ENCODE measurements at regions not wholly inside any gene's neighbourhood (a gene's known extent, or its start where the extent isn't known, plus 50 kb on each side); places are given as distances from the start of the nearest gene placed in this dataset.

DNA sequence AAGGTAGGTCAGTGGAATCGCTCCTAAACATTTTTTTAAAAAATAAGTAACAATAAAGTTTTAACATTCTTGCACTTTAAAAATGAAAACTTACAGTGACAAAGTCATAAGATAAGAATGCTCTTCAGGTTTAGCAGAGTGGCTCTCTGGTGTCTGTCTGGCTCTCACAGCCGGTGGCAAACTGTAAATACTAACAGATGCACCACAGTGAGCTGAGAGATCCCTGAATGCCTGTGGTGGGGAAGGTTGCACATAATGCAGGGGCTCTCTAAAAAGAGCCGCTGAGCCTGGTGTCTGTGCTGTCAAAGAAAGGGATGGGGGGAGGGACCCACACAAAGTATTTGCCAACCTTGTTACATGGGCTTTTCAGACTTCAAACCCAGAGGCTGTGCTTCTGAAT, 498.3 kb downstream of the CCSER2 start:
- H4K5ac ChIP-seq (ENCODE audit: low read depth, low read length), result no peak overlapping the region
- no peaks in the 10 kb centered on the region for H3K4me1 ChIP-seq (ENCODE audit: control insufficient read depth, insufficient read depth, low read length)
- no TSS peak for BruUV-seq (replicated peaks)
- H2AFZ ChIP-seq (replicated peaks; ENCODE audit: low read length, poor library complexity), result no peak overlapping the region
- in situ Hi-C loops (cut with MboI; ENCODE audit: low sequenced_read_pairs) (no loop called here), intact Hi-C loops (cut with micrococcal nuclease) (no loop called here), dilution Hi-C loops (cut with HindIII; ENCODE audit: low sequenced_read_pairs, unreplicated experiment) (no loop called here)
- ATAC-seq (ENCODE audit: low read depth), result no peak
- H3K4me2 ChIP-seq (ENCODE audit: low read depth, low read length), result no peak overlapping the region
- H3K18ac ChIP-seq (ENCODE audit: low read depth, low read length), result no peak overlapping the region
- no peak overlapping the region for H3K4me3 ChIP-seq (ENCODE audit: insufficient read depth, low read depth, low read length)
- no peak overlapping the region for H2BK20ac ChIP-seq (ENCODE audit: low read depth, low read length)
- WGBS, 2 experiments (ENCODE audit: extremely low coverage in 2 of 2, insufficient read length in 1 of 2), result no CpG with 5 or more reads among the region's 3 CpGs
- no peak overlapping the region for H2BK5ac ChIP-seq (ENCODE audit: low read depth, low read length, poor library complexity, severe bottlenecking)
- H4K8ac ChIP-seq (ENCODE audit: low read depth in 2 of 2, low read length in 2 of 2), result no peak overlapping the region
- no peak overlapping the region for H3K9ac ChIP-seq (ENCODE audit: low read depth, low read length)
- H2AK9ac ChIP-seq (replicated peaks; ENCODE audit: low read depth, low read length, poor library complexity), result no peak overlapping the region
- no peak overlapping the region for H3K56ac ChIP-seq (ENCODE audit: extremely low read depth, insufficient read depth, low read length)
- TF ChIP-seq RAD21 (IDR thresholded peaks at IDR 0.05; ENCODE audit: low read length), result no peak
- no peak for TF ChIP-seq FOS (IDR thresholded peaks at IDR 0.05; ENCODE audit: low read depth, low read length)
- no peak for TF ChIP-seq BHLHE40 (IDR thresholded peaks at IDR 0.05; ENCODE audit: low read depth, low read length)
- TF ChIP-seq, protein P1, sequence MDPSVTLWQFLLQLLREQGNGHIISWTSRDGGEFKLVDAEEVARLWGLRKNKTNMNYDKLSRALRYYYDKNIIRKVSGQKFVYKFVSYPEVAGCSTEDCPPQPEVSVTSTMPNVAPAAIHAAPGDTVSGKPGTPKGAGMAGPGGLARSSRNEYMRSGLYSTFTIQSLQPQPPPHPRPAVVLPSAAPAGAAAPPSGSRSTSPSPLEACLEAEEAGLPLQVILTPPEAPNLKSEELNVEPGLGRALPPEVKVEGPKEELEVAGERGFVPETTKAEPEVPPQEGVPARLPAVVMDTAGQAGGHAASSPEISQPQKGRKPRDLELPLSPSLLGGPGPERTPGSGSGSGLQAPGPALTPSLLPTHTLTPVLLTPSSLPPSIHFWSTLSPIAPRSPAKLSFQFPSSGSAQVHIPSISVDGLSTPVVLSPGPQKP (IDR thresholded peaks at IDR 0.05; ENCODE audit: borderline replicate concordance, low read depth, low read length), result no peak
- TF ChIP-seq NFE2L2 (IDR thresholded peaks at IDR 0.05; ENCODE audit: low read depth, low read length), result no peak
- no peak for TF ChIP-seq RFX5 (IDR thresholded peaks at IDR 0.05; ENCODE audit: low read depth, low read length)
- no peak for TF ChIP-seq MAZ (IDR thresholded peaks at IDR 0.05; ENCODE audit: borderline replicate concordance, low read depth, low read length)
- TF ChIP-seq, protein P2, sequence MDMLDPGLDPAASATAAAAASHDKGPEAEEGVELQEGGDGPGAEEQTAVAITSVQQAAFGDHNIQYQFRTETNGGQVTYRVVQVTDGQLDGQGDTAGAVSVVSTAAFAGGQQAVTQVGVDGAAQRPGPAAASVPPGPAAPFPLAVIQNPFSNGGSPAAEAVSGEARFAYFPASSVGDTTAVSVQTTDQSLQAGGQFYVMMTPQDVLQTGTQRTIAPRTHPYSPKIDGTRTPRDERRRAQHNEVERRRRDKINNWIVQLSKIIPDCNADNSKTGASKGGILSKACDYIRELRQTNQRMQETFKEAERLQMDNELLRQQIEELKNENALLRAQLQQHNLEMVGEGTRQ (IDR thresholded peaks at IDR 0.05; ENCODE audit: low read depth, low read length), result no peak
- no peak for TF ChIP-seq CEBPB (IDR thresholded peaks at IDR 0.05; ENCODE audit: low read depth, low read length)
- no peak for TF ChIP-seq MAFK (IDR thresholded peaks at IDR 0.05; ENCODE audit: low read depth, low read length)
- TF ChIP-seq SMC3 (IDR thresholded peaks at IDR 0.05; ENCODE audit: low read depth, low read length), result no peak
- TF ChIP-seq, protein P3, sequence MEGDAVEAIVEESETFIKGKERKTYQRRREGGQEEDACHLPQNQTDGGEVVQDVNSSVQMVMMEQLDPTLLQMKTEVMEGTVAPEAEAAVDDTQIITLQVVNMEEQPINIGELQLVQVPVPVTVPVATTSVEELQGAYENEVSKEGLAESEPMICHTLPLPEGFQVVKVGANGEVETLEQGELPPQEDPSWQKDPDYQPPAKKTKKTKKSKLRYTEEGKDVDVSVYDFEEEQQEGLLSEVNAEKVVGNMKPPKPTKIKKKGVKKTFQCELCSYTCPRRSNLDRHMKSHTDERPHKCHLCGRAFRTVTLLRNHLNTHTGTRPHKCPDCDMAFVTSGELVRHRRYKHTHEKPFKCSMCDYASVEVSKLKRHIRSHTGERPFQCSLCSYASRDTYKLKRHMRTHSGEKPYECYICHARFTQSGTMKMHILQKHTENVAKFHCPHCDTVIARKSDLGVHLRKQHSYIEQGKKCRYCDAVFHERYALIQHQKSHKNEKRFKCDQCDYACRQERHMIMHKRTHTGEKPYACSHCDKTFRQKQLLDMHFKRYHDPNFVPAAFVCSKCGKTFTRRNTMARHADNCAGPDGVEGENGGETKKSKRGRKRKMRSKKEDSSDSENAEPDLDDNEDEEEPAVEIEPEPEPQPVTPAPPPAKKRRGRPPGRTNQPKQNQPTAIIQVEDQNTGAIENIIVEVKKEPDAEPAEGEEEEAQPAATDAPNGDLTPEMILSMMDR (conservative IDR thresholded peaks at IDR 0.05; ENCODE audit: low read depth, low read length), result no peak
- no peak for TF ChIP-seq MXI1 (IDR thresholded peaks at IDR 0.05; ENCODE audit: borderline replicate concordance, low read depth, low read length)
- no peak for TF ChIP-seq CHD1 (IDR thresholded peaks at IDR 0.05; ENCODE audit: low read depth, low read length)
- TF ChIP-seq POLR2A (IDR thresholded peaks at IDR 0.05; ENCODE audit: low read depth, low read length), result no peak
- H4K91ac ChIP-seq (ENCODE audit: insufficient read depth, low read depth, low read length), result no peak overlapping the region
- H3K27ac ChIP-seq (ENCODE audit: insufficient read depth, low read length), result no peak overlapping the region
- H3K4ac ChIP-seq (ENCODE audit: low read depth, low read length), result no peak overlapping the region
- H3K23ac ChIP-seq (ENCODE audit: low read depth, low read length), result no peak overlapping the region
- H3K36me3 ChIP-seq (ENCODE audit: control insufficient read depth, insufficient read depth, low read length), result no peaks in the 10 kb centered on the region
- no peaks in the 10 kb centered on the region for H4K20me1 ChIP-seq (ENCODE audit: insufficient read depth, low read length)
- H3K9me3 ChIP-seq (ENCODE audit: control insufficient read depth, insufficient read depth, low read length), result peaks cover 4% of the 10 kb centered on the region; the same call in 1 of the 2 replicates
- H3K14ac ChIP-seq (replicated peaks; ENCODE audit: low read depth, low read length), result no peak overlapping the region
- no peak overlapping the region for H2AK5ac ChIP-seq (ENCODE audit: low read depth, low read length)
- POLR2A ChIA-PET (ENCODE audit: unreplicated experiment), result no interaction called here
- H2BK120ac ChIP-seq (ENCODE audit: low read depth, low read length), result no peak overlapping the region
- no peaks in the 10 kb centered on the region for H3K9me1 ChIP-seq (ENCODE audit: insufficient read depth, low read length)
- no peaks in the 10 kb centered on the region for H3K79me1 ChIP-seq (ENCODE audit: low read depth in 1 of 2, low read length in 2 of 2)
- DNase-seq, result no peak
- no peaks in the 10 kb centered on the region for H3K27me3 ChIP-seq (ENCODE audit: control insufficient read depth, insufficient read depth, low read length)
- no peak overlapping the region for H2BK15ac ChIP-seq (ENCODE audit: low read depth, low read length)
- CTCF ChIA-PET, result no interaction called here
